ENCODE measurements at regions not wholly inside any gene's neighbourhood (a gene's known extent, or its start where the extent isn't known, plus 50 kb on each side); places are given as distances from the start of the nearest gene placed in this dataset.

DNA sequence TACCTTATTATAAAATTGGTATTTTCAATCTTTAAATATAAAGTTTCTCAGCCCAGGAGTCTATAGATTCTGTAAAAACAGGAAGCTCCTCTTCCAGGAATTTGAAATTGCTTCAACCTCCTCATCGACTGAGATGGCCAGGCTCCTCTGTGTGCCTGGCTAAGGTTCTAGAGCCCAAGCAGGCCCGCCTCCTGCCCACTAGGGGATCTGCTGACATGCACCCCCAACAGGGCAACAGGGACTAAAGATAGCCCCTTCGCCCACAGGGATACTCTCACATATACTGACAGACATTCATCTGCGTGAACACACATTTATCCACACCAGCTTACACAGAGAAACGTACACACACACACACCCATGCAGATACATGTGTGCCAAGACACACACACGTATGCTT is 183.1 kb upstream of the TLE3 start (continued):
- TF ChIP-seq, protein P1, sequence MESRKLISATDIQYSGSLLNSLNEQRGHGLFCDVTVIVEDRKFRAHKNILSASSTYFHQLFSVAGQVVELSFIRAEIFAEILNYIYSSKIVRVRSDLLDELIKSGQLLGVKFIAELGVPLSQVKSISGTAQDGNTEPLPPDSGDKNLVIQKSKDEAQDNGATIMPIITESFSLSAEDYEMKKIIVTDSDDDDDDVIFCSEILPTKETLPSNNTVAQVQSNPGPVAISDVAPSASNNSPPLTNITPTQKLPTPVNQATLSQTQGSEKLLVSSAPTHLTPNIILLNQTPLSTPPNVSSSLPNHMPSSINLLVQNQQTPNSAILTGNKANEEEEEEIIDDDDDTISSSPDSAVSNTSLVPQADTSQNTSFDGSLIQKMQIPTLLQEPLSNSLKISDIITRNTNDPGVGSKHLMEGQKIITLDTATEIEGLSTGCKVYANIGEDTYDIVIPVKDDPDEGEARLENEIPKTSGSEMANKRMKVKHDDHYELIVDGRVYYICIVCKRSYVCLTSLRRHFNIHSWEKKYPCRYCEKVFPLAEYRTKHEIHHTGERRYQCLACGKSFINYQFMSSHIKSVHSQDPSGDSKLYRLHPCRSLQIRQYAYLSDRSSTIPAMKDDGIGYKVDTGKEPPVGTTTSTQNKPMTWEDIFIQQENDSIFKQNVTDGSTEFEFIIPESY (IDR thresholded peaks at IDR 0.05; ENCODE audit: extremely low read depth, insufficient replicate concordance, low read length), result no peak

GRCh38 chr15:70279096-70279495 is 181.4 kb upstream of the TLE3 start:
- H3K9me2 ChIP-seq (ENCODE audit: insufficient read depth), result no peaks in the 10 kb centered on the region
- no peaks in the 10 kb centered on the region for H4K20me1 ChIP-seq (ENCODE audit: insufficient read depth)
- peaks cover 4% of the 10 kb centered on the region; the same call in 1 of the 2 replicates for H3K27me3 ChIP-seq (ENCODE audit: insufficient read depth, low read length)
- no peak overlapping the region for H3K4me3 ChIP-seq (replicated peaks in 1 of 2; ENCODE audit: low read depth in 1 of 2, low read length in 2 of 2)
- ChIA-PET POLR2A (no interaction called here), RAD21 (ENCODE audit: low non-redundant PET in 1 of 2, low total read pairs in 2 of 2, uncharacterized antibody in 2 of 2, unreplicated experiment in 2 of 2) (no interaction called here), CTCF (no interaction called here)
- H3K79me2 ChIP-seq (ENCODE audit: insufficient read depth, low read length), result no peaks in the 10 kb centered on the region
- no peaks in the 10 kb centered on the region for H3K9me3 ChIP-seq (ENCODE audit: control insufficient read depth in 1 of 2, insufficient read depth in 1 of 2, low read depth in 1 of 2, low read length in 2 of 2)
- H3K4me1 ChIP-seq (ENCODE audit: control insufficient read depth in 1 of 2, insufficient read depth in 2 of 2, low read length in 2 of 2), result peaks cover 0 to 11% of the 10 kb centered on the region in 2 experiments; a peak in 2 of 4 replicates
- H3K4me2 ChIP-seq (ENCODE audit: low read length), result no peak overlapping the region
- H3K9ac ChIP-seq (ENCODE audit: low read length), result no peak overlapping the region
- BruUV-seq (replicated peaks), result no TSS peak
- H3K27ac ChIP-seq (ENCODE audit: low read depth, low read length), result no peak overlapping the region
- intact Hi-C loops (cut with micrococcal nuclease), result no loop called here
- no peak for ATAC-seq
- no peak for DNase-seq (ENCODE audit: low read depth, low spot score)
- no peaks in the 10 kb centered on the region for H3K36me3 ChIP-seq (ENCODE audit: control insufficient read depth in 1 of 2, insufficient read depth in 2 of 2, low read length in 2 of 2)
- no peak for TF ChIP-seq ZNF274 (IDR thresholded peaks at IDR 0.05; ENCODE audit: low read depth, low read length)
- TF ChIP-seq CEBPB (IDR thresholded peaks at IDR 0.05; ENCODE audit: low read depth), result no peak
- TF ChIP-seq POLR2AphosphoS5 (IDR thresholded peaks at IDR 0.05; ENCODE audit: low read depth, low read length), result no peak
- TF ChIP-seq FOSL1 (IDR thresholded peaks at IDR 0.05; ENCODE audit: low read depth), result no peak
- no peak for TF ChIP-seq SP1 (IDR thresholded peaks at IDR 0.05; ENCODE audit: low read depth)
- no peak for TF ChIP-seq ATF3 (IDR thresholded peaks at IDR 0.05)
- no peak for TF ChIP-seq POLR2A (IDR thresholded peaks at IDR 0.05; ENCODE audit: borderline replicate concordance, extremely low read depth, insufficient read depth, insufficient read length)
- no peak for TF ChIP-seq CBX3 (IDR thresholded peaks at IDR 0.05; ENCODE audit: low read depth)
- TF ChIP-seq, protein P2, sequence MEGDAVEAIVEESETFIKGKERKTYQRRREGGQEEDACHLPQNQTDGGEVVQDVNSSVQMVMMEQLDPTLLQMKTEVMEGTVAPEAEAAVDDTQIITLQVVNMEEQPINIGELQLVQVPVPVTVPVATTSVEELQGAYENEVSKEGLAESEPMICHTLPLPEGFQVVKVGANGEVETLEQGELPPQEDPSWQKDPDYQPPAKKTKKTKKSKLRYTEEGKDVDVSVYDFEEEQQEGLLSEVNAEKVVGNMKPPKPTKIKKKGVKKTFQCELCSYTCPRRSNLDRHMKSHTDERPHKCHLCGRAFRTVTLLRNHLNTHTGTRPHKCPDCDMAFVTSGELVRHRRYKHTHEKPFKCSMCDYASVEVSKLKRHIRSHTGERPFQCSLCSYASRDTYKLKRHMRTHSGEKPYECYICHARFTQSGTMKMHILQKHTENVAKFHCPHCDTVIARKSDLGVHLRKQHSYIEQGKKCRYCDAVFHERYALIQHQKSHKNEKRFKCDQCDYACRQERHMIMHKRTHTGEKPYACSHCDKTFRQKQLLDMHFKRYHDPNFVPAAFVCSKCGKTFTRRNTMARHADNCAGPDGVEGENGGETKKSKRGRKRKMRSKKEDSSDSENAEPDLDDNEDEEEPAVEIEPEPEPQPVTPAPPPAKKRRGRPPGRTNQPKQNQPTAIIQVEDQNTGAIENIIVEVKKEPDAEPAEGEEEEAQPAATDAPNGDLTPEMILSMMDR (IDR thresholded peaks at IDR 0.05 in 2 of 3, conservative IDR thresholded peaks at IDR 0.05 in 1 of 3; ENCODE audit: borderline replicate concordance in 1 of 3, insufficient read depth in 1 of 3, low read depth in 2 of 3, low read length in 2 of 3), result no peak
- TF ChIP-seq, protein P3, sequence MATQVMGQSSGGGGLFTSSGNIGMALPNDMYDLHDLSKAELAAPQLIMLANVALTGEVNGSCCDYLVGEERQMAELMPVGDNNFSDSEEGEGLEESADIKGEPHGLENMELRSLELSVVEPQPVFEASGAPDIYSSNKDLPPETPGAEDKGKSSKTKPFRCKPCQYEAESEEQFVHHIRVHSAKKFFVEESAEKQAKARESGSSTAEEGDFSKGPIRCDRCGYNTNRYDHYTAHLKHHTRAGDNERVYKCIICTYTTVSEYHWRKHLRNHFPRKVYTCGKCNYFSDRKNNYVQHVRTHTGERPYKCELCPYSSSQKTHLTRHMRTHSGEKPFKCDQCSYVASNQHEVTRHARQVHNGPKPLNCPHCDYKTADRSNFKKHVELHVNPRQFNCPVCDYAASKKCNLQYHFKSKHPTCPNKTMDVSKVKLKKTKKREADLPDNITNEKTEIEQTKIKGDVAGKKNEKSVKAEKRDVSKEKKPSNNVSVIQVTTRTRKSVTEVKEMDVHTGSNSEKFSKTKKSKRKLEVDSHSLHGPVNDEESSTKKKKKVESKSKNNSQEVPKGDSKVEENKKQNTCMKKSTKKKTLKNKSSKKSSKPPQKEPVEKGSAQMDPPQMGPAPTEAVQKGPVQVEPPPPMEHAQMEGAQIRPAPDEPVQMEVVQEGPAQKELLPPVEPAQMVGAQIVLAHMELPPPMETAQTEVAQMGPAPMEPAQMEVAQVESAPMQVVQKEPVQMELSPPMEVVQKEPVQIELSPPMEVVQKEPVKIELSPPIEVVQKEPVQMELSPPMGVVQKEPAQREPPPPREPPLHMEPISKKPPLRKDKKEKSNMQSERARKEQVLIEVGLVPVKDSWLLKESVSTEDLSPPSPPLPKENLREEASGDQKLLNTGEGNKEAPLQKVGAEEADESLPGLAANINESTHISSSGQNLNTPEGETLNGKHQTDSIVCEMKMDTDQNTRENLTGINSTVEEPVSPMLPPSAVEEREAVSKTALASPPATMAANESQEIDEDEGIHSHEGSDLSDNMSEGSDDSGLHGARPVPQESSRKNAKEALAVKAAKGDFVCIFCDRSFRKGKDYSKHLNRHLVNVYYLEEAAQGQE (IDR thresholded peaks at IDR 0.05; ENCODE audit: low read depth), result no peak
- no peak for TF ChIP-seq SRF (IDR thresholded peaks at IDR 0.05; ENCODE audit: low read depth)
- TF ChIP-seq ELF1 (IDR thresholded peaks at IDR 0.05; ENCODE audit: borderline replicate concordance, low read depth), result no peak
- no peak for TF ChIP-seq EGR1 (IDR thresholded peaks at IDR 0.05; ENCODE audit: low read depth)
- no peak for TF ChIP-seq MAX (IDR thresholded peaks at IDR 0.05)
- TF ChIP-seq ZFX (IDR thresholded peaks at IDR 0.05), result no peak
- no peak for TF ChIP-seq SIN3A (IDR thresholded peaks at IDR 0.05; ENCODE audit: low read depth)
- no peak for TF ChIP-seq TCF7L2 (IDR thresholded peaks at IDR 0.05; ENCODE audit: borderline replicate concordance, extremely low read depth, insufficient read depth, insufficient read length)
- no peak for TF ChIP-seq YY1 (IDR thresholded peaks at IDR 0.05; ENCODE audit: extremely low read depth, insufficient replicate concordance, low read depth, low read length)
- TF ChIP-seq RAD21 (IDR thresholded peaks at IDR 0.05; ENCODE audit: low read depth), result no peak
- no peak overlapping the region for H2AFZ ChIP-seq (ENCODE audit: low read depth, low read length, poor library complexity, severe bottlenecking)
